Neural progenitor cell (in vitro differentiated cells): ENCODE measurements at regions not wholly inside any gene's neighbourhood (a gene's known extent, or its start where the extent isn't known, plus 50 kb on each side); places are given as distances from the start of the nearest gene placed in this dataset.
A peak's percentile ranks its signal among the peaks of the same experiment; 100 is the strongest.

Source experiments
- DNase-seq: peaks from one replicate; pipeline ENCODE4 v3.0.0-alpha.2; 2016; ENCODE audit warnings: low spot score
- H2AFZ ChIP-seq: fragments of 200-600 bp; sonication (generic); replicated peaks from 2 replicates; pipeline ENCODE4 v1.6.1; 2016; ENCODE audit warnings: antibody characterized with exemption
- H3F3A ChIP-seq: fragments of 200-600 bp; sonication (generic); 2 replicates; pipeline ENCODE4 v1.6.1; 2016; ENCODE audit warnings: antibody characterized with exemption, low read depth
- H3K27ac ChIP-seq: fragments of 200-600 bp; sonication (generic); 2 replicates; pipeline ENCODE4 v1.5.1; 2016; ENCODE audit warnings: mild to moderate bottlenecking
- H3K27me3 ChIP-seq: fragments of 200-600 bp; sonication (generic); 2 replicates; pipeline ENCODE4 v1.6.1; 2016; ENCODE audit warnings: mild to moderate bottlenecking, moderate library complexity
- H3K36me3 ChIP-seq: fragments of 200-600 bp; sonication (generic); 2 replicates; pipeline ENCODE4 v1.5.1; 2016
- H3K4me1 ChIP-seq: fragments of 200-600 bp; sonication (generic); 2 replicates; pipeline ENCODE4 v1.6.1; 2016; ENCODE audit warnings: mixed run types
- H3K4me2 ChIP-seq: fragments of 200-600 bp; sonication (generic); 2 replicates; pipeline ENCODE4 v1.6.1; 2016
- H3K4me3 ChIP-seq: fragments of 200-600 bp; sonication (generic); 2 replicates; pipeline ENCODE4 v1.5.1; 2016
- H3K79me2 ChIP-seq: fragments of 200-600 bp; sonication (generic); 2 replicates; pipeline ENCODE4 v1.6.1; 2016; ENCODE audit warnings: low read depth
- H3K9ac ChIP-seq: fragments of 200-600 bp; sonication (generic); 2 replicates; pipeline ENCODE4 v1.6.1; 2016
- H3K9me3 ChIP-seq: fragments of 200-600 bp; sonication (generic); 2 replicates; pipeline ENCODE4 v1.5.1; 2016; ENCODE audit warnings: low read depth
- H4K20me1 ChIP-seq: fragments of 200-600 bp; sonication (generic); 2 replicates; pipeline ENCODE4 v1.6.1; 2016; ENCODE audit warnings: low read depth
- H3K27ac Mint-ChIP-seq: 3 replicates; pipeline ENCODE4 v1.8.0; 2021; ENCODE audit warnings: mixed read lengths
- H3K27me3 Mint-ChIP-seq: 2 replicates; pipeline ENCODE4 v1.8.0; 2022; ENCODE audit warnings: low read depth, mild to moderate bottlenecking, inconsistent platforms, moderate library complexity, mixed read lengths; ENCODE audit not compliant: insufficient read depth
- H3K36me3 Mint-ChIP-seq: 3 replicates; pipeline ENCODE4 v1.8.0; 2021; ENCODE audit warnings: mixed read lengths
- H3K4me1 Mint-ChIP-seq: 3 replicates; pipeline ENCODE4 v1.8.0; 2021; ENCODE audit warnings: mixed read lengths
- H3K4me3 Mint-ChIP-seq: 3 replicates; pipeline ENCODE4 v1.8.0; 2021; ENCODE audit warnings: mild to moderate bottlenecking, moderate library complexity, mixed read lengths
- H3K9me3 Mint-ChIP-seq: 3 replicates; pipeline ENCODE4 v1.8.0; 2020; ENCODE audit warnings: mixed read lengths
- EZH2 ChIP-seq: fragments of 200-600 bp; sonication (generic); IDR thresholded peaks from 2 replicates; pipeline ENCODE4 v1.6.1; 2017; ENCODE audit warnings: antibody characterized with exemption, mild to moderate bottlenecking, moderate library complexity
- EZH2phosphoT487 ChIP-seq: fragments of 200-600 bp; sonication (generic); IDR thresholded peaks from 2 replicates; pipeline ENCODE4 v1.6.1; 2017; ENCODE audit warnings: antibody characterized with exemption
- TF ChIP-seq, protein P1 (sequence below): fragments of 200-600 bp; sonication (generic); IDR thresholded peaks from 2 replicates; pipeline ENCODE4 v1.5.1; 2017; ENCODE audit warnings: antibody characterized with exemption, mild to moderate bottlenecking

DNA sequence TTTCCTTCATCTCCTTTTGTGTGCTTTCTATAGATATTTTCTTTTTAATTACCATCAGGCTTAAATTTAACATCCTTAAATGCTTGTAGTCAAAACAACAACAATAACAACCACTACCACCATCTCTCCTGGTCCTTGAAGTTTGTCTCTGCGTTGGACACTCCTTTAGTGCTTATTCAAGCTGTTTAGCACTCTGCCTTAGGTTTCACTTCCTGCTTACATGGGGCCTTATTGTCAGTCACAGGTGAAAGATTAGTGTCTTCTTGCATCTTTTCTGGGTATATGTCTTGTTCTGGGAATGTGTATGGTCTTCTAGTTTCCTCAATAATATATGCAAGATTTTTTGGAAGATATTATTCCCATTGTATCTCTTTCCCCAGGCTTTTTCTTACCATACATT lies 240.1 kb upstream of the NXPH2 start:
- H3K4me3 Mint-ChIP-seq = no peak overlapping the region
- Histone ChIP-seq H3K4me1 (no peaks in the 10 kb centered on the region), H3F3A (no peaks in the 10 kb centered on the region), H4K20me1 (no peaks in the 10 kb centered on the region), H3K79me2 (no peaks in the 10 kb centered on the region), H3K9me3 (peaks cover 8% of the 10 kb centered on the region), H3K9ac (no peak overlapping the region), H3K27ac (no peak overlapping the region), H3K4me3 (no peak overlapping the region), H3K36me3 (no peaks in the 10 kb centered on the region), H3K4me2 (no peak overlapping the region), H2AFZ (no peak overlapping the region), H3K27me3 (no peaks in the 10 kb centered on the region)
- peaks cover 10% of the 10 kb centered on the region for H3K9me3 Mint-ChIP-seq
- DNase-seq = no peak
- no peak overlapping the region for H3K27ac Mint-ChIP-seq
- peaks cover 5% of the 10 kb centered on the region for H3K27me3 Mint-ChIP-seq
- H3K36me3 Mint-ChIP-seq = no peaks in the 10 kb centered on the region
- TF ChIP-seq EZH2phosphoT487 = no peak
- no peak for TF ChIP-seq EZH2
- TF ChIP-seq, protein P1, sequence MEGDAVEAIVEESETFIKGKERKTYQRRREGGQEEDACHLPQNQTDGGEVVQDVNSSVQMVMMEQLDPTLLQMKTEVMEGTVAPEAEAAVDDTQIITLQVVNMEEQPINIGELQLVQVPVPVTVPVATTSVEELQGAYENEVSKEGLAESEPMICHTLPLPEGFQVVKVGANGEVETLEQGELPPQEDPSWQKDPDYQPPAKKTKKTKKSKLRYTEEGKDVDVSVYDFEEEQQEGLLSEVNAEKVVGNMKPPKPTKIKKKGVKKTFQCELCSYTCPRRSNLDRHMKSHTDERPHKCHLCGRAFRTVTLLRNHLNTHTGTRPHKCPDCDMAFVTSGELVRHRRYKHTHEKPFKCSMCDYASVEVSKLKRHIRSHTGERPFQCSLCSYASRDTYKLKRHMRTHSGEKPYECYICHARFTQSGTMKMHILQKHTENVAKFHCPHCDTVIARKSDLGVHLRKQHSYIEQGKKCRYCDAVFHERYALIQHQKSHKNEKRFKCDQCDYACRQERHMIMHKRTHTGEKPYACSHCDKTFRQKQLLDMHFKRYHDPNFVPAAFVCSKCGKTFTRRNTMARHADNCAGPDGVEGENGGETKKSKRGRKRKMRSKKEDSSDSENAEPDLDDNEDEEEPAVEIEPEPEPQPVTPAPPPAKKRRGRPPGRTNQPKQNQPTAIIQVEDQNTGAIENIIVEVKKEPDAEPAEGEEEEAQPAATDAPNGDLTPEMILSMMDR = no peak
- no peaks in the 10 kb centered on the region for H3K4me1 Mint-ChIP-seq

DNA sequence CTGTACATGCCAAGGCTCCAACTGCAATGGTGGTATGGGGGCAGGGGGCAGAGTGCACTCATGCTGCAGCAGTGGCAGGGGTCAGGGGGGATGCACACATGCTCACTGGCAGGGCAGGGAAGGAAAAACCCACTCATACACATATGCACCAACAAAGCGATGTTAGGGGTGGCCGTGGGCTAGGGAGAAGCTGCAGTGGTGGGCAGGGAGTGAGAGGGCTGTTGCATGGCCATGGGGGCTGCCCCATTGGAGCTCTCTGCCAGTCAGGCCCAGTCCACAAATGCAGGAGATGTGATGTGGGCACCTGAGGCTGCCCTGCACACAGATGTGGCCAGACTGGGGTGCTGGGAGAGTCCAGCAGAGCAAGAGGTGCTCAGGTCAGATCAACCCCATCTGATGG lies 238.1 kb upstream of the NXPH2 start:
- Histone ChIP-seq H3K4me3 (no peak overlapping the region), H3K9me3 (peaks cover 8% of the 10 kb centered on the region), H3K4me1 (no peaks in the 10 kb centered on the region), H3K36me3 (no peaks in the 10 kb centered on the region), H3F3A (no peaks in the 10 kb centered on the region), H3K27ac (no peak overlapping the region), H2AFZ (no peak overlapping the region), H3K4me2 (no peak overlapping the region), H3K79me2 (no peaks in the 10 kb centered on the region), H3K27me3 (no peaks in the 10 kb centered on the region), H3K9ac (no peak overlapping the region), H4K20me1 (no peaks in the 10 kb centered on the region)
- Mint-ChIP-seq H3K36me3 (no peaks in the 10 kb centered on the region), H3K27ac (no peak overlapping the region), H3K27me3 (peaks cover 5% of the 10 kb centered on the region), H3K4me1 (no peaks in the 10 kb centered on the region), H3K4me3 (no peak overlapping the region), H3K9me3 (peaks cover 10% of the 10 kb centered on the region)
- no peak for DNase-seq
- TF ChIP-seq EZH2 = no peak
- TF ChIP-seq, protein P1 = no peak
- no peak for TF ChIP-seq EZH2phosphoT487

DNA sequence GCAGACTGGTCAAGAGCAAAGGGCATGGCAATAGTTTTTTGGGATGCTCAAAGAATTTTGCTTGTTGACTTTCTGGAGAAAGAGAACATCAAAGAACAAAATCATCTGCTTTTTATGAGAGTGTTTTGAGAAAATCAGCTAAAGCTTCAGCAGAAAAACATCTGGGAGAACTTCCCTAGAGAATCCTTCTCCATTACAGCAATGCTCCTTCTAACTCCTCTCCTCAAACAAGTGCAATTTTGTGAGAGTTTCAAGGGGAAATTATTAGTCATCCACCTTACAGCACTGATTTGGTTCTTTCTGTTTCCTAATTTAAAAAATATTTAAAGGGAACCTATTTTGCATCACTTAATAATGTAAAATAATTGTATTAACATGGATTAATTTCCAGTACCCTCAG lies 226.9 kb upstream of the NXPH2 start:
- Mint-ChIP-seq H3K4me1 (no peaks in the 10 kb centered on the region), H3K9me3 (no peaks in the 10 kb centered on the region), H3K36me3 (no peaks in the 10 kb centered on the region), H3K4me3 (no peak overlapping the region), H3K27me3 (no peaks in the 10 kb centered on the region), H3K27ac (no peak overlapping the region)
- Histone ChIP-seq H3K36me3 (no peaks in the 10 kb centered on the region), H3F3A (no peaks in the 10 kb centered on the region), H3K9ac (no peak overlapping the region), H3K4me1 (no peaks in the 10 kb centered on the region), H3K4me2 (no peak overlapping the region), H3K27ac (no peak overlapping the region), H2AFZ (peak overlapping the region; percentile 13), H3K9me3 (no peaks in the 10 kb centered on the region), H3K27me3 (no peaks in the 10 kb centered on the region), H3K4me3 (no peak overlapping the region), H3K79me2 (no peaks in the 10 kb centered on the region), H4K20me1 (no peaks in the 10 kb centered on the region)
- TF ChIP-seq EZH2phosphoT487 (no peak), EZH2 (no peak)
- TF ChIP-seq, protein P1 = no peak
- no peak for DNase-seq
